Thymus (tissue), 11 donors: ENCODE measurements at regions not wholly inside any gene's neighbourhood (a gene's known extent, or its start where the extent isn't known, plus 50 kb on each side); places are given as distances from the start of the nearest gene placed in this dataset.

Experiments used
- DNase-seq, 9 donors: peaks; one replicate each; pipeline ENCODE4 v3.0.0-alpha.2; 2013; ENCODE audit warnings: low spot score in 9 of 9, low read depth in 6 of 9, missing footprints in 1 of 9
- H3K27ac ChIP-seq, 2 donors: one replicate each; pipeline ENCODE4 v1.5.1; 2013; ENCODE audit warnings: control low read depth in 1 of 2, low read depth in 1 of 2, low read length in 1 of 2, mild to moderate bottlenecking in 1 of 2, moderate library complexity in 1 of 2
- H3K27me3 ChIP-seq, 2 donors: one replicate each; pipeline ENCODE4 v1.5.1; 2013; ENCODE audit warnings: low read length in 1 of 2; ENCODE audit not compliant: control insufficient read depth in 2 of 2, insufficient read depth in 1 of 2
- H3K36me3 ChIP-seq, 2 donors: one replicate each; pipeline ENCODE4 v1.5.1; 2013; ENCODE audit warnings: low read length in 1 of 2, mild to moderate bottlenecking in 1 of 2, moderate library complexity in 1 of 2; ENCODE audit not compliant: control insufficient read depth in 2 of 2, insufficient read depth in 2 of 2
- H3K4me1 ChIP-seq, 2 donors: one replicate each; pipeline ENCODE4 v1.5.1; 2013; ENCODE audit warnings: low read length in 2 of 2; ENCODE audit not compliant: control insufficient read depth in 2 of 2, insufficient read depth in 2 of 2
- H3K4me3 ChIP-seq, 2 donors: one replicate each; pipeline ENCODE4 v1.5.1; 2013; ENCODE audit warnings: low read length in 2 of 2, control low read depth in 1 of 2, mild to moderate bottlenecking in 1 of 2
- H3K9me3 ChIP-seq, 2 donors: one replicate each; pipeline ENCODE4 v1.5.1; 2013; ENCODE audit warnings: low read length in 1 of 2, mild to moderate bottlenecking in 1 of 2; ENCODE audit not compliant: control insufficient read depth in 2 of 2, insufficient read depth in 1 of 2
- WGBS: extraction: QIAGEN DNeasy Blood & Tissue Kit; methylation state at CpG from one replicate; pipeline ENCODE4 v1.1.7; 2013; 5-methylcytosine and 5-hydroxymethylcytosine counted together
- donor health status: healthy.

DNA sequence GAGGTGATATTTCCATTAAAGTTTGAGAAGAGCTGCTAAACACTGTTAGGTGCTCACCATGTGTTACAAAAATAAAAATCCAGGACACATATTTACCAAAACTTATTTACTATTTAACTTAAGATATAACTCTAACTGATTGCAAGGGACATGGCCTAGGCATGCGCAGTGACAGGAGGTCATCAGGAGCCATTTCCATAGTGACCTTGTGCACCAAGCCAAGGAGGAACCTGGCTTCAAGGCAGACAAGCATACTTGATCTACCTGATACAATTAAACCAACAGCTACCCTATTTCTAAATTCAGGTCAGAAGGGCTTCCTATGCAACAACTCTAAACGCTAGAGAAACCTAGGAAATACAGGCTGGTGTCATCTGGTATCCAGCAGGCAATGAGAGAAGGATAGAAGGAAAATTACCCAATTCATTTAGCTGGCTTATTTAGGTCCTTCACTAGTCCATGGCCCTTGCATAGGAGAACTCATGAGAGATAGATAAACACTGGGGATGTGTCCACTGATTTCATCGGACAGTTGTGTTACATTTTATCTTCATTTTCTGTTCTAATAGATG, 134.4 kb downstream of the FOXB1 start:
- DNase-seq, result no peak
- 95% methylated on average over 3 of the region's 3 CpGs for WGBS
- no peak overlapping the region for H3K27ac ChIP-seq
- no peaks in the 10 kb centered on the region for H3K36me3 ChIP-seq
- H3K27me3 ChIP-seq, result no peaks in the 10 kb centered on the region
- H3K4me1 ChIP-seq, result no peaks in the 10 kb centered on the region
- H3K9me3 ChIP-seq, result no peaks in the 10 kb centered on the region
- H3K4me3 ChIP-seq, result no peak overlapping the region

DNA sequence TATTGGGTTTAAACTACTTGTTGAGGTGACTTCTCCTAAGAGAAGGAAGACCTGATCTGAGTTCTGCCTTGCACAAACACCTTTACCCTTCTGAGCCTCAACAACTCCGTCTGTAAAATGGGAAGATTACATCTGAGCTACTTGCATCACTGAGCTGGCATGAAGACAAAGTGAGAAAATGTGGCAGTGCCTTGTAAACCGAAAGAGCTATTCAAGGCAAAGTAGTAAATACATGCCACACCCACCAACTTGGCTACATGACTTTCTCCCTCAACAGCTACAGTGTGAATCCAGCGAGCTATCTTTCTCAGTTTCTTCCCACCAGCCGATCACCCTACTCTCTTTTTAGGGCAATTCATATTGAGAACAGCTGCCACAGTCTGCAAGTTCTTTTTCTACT, 148.3 kb downstream of the FOXB1 start:
- no peaks in the 10 kb centered on the region for H3K27me3 ChIP-seq
- H3K27ac ChIP-seq, result no peak overlapping the region
- H3K9me3 ChIP-seq, result no peaks in the 10 kb centered on the region
- H3K4me3 ChIP-seq, result no peak overlapping the region
- no peaks in the 10 kb centered on the region for H3K4me1 ChIP-seq
- WGBS, result 96% methylated on average over 4 of the region's 4 CpGs
- H3K36me3 ChIP-seq, result no peaks in the 10 kb centered on the region
- no peak for DNase-seq

- no peaks in the 10 kb centered on the region for H3K27me3 ChIP-seq
- 63% methylated on average over 4 of the region's 4 CpGs for WGBS
These were observed 150.7 kb downstream of the FOXB1 start for GRCh38 chr15:60154764-60155325.

GRCh38 chr15:60155661-60156060, 151.6 kb downstream of the FOXB1 start:
- Histone ChIP-seq H3K4me1 (no peaks in the 10 kb centered on the region), H3K27me3 (no peaks in the 10 kb centered on the region), H3K9me3 (no peaks in the 10 kb centered on the region), H3K27ac (no peak overlapping the region), H3K36me3 (no peaks in the 10 kb centered on the region), H3K4me3 (no peak overlapping the region)
- 95% methylated on average over 3 of the region's 3 CpGs for WGBS
- no peak for DNase-seq

More at GRCh38 chr15:60154764-60155325, 150.7 kb downstream of the FOXB1 start:
- H3K9me3 ChIP-seq, result no peaks in the 10 kb centered on the region
- no peaks in the 10 kb centered on the region for H3K4me1 ChIP-seq
- H3K4me3 ChIP-seq, result no peak overlapping the region
- DNase-seq, result no peak
- H3K27ac ChIP-seq, result no peak overlapping the region
- no peaks in the 10 kb centered on the region for H3K36me3 ChIP-seq

- WGBS, result 91% methylated on average over 5 of the region's 5 CpGs
- Histone ChIP-seq H3K36me3 (no peaks in the 10 kb centered on the region), H3K4me3 (no peak overlapping the region), H3K27me3 (no peaks in the 10 kb centered on the region), H3K9me3 (no peaks in the 10 kb centered on the region), H3K27ac (no peak overlapping the region), H3K4me1 (no peaks in the 10 kb centered on the region)
- no peak for DNase-seq
These were observed 156.8 kb downstream of the FOXB1 start for GRCh38 chr15:60160909-60161308.

DNA sequence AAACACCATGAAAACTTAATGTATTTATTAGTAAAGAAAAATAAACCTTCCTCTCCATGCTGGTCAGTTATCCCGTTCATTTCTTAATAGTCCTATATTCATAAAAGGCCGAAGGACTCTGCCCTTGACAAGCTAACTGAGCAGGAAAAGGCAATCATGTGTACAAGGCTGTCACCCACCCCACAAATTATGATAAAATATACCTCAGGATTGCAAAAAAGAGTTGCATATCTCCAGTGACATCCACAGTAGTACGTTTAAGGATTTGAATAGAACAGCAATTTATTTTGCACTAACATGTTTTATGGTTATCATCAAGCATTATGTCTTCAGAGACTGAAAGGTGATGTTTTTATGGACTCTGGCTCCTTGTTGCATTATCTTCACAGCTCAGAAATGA, 157.6 kb downstream of the FOXB1 start:
- no peak overlapping the region for H3K27ac ChIP-seq
- WGBS, result 89% methylated on average over 3 of the region's 3 CpGs
- no peaks in the 10 kb centered on the region for H3K4me1 ChIP-seq
- no peaks in the 10 kb centered on the region for H3K9me3 ChIP-seq
- no peaks in the 10 kb centered on the region for H3K27me3 ChIP-seq
- H3K4me3 ChIP-seq, result no peak overlapping the region
- H3K36me3 ChIP-seq, result no peaks in the 10 kb centered on the region
- DNase-seq, result no peak

GRCh38 chr15:60162251-60162967, 158.3 kb downstream of the FOXB1 start:
- H3K27me3 ChIP-seq, result no peaks in the 10 kb centered on the region
- no peaks in the 10 kb centered on the region for H3K36me3 ChIP-seq
- WGBS, result 93% methylated on average over 7 of the region's 7 CpGs
- H3K4me1 ChIP-seq, result no peaks in the 10 kb centered on the region
- no peaks in the 10 kb centered on the region for H3K9me3 ChIP-seq
- DNase-seq, result no peak
- H3K27ac ChIP-seq, result no peak overlapping the region
- H3K4me3 ChIP-seq, result no peak overlapping the region

GRCh38 chr15:60162968-60163355, 158.9 kb downstream of the FOXB1 start:
- Histone ChIP-seq H3K27me3 (no peaks in the 10 kb centered on the region), H3K4me1 (no peaks in the 10 kb centered on the region), H3K27ac (no peak overlapping the region), H3K9me3 (no peaks in the 10 kb centered on the region), H3K36me3 (no peaks in the 10 kb centered on the region), H3K4me3 (no peak overlapping the region)
- WGBS, result 93% methylated on average over 4 of the region's 4 CpGs
- DNase-seq, result no peak

- DNase-seq, result no peak
- 92% methylated on average over 3 of the region's 3 CpGs for WGBS
- Histone ChIP-seq H3K27me3 (no peaks in the 10 kb centered on the region), H3K9me3 (no peaks in the 10 kb centered on the region), H3K27ac (no peak overlapping the region), H3K4me1 (no peaks in the 10 kb centered on the region), H3K36me3 (no peaks in the 10 kb centered on the region), H3K4me3 (no peak overlapping the region)
These were observed 161.0 kb downstream of the FOXB1 start for GRCh38 chr15:60165111-60165510.
